Activated CD8-positive, alpha-beta T cell treated with anti-CD3 and anti-CD28 coated beads for 36 hours (primary cell): ENCODE measurements at regions not wholly inside any gene's neighbourhood (a gene's known extent, or its start where the extent isn't known, plus 50 kb on each side); places are given as distances from the start of the nearest gene placed in this dataset.
"Not testable (repeated sequence)": the region's sequence is repeated elsewhere in the genome, so short reads cannot be mapped to it uniquely, and the experiment has no call there.

ENCODE experiments used
- ATAC-seq: fragments of 200-7000 bp; cut with Tn5 transposase; one replicate; pipeline ENCODE4 v1.10.0; 2021; ENCODE audit warnings: mild to moderate bottlenecking, moderate library complexity
- CTCF ChIA-PET: fragments of 350-600 bp; sonication (Branson Sonifier 250); formaldehyde crosslinking; loops from one replicate; lab custom pipeline; 2021; ENCODE audit warnings: antibody characterized with exemption; lab: Charles Lee
- POLR2A ChIA-PET: fragments of 350-600 bp; sonication (Branson Sonifier 250); formaldehyde crosslinking; loops from one replicate; lab custom pipeline; 2021; ENCODE audit warnings: antibody characterized with exemption; lab: Charles Lee
- DNase-seq: peaks from one replicate; pipeline ENCODE4 v3.0.0-alpha.2; 2020
- H3K27ac Mint-ChIP-seq: one replicate; pipeline ENCODE4 v1.8.0; 2021; ENCODE audit warnings: mild to moderate bottlenecking, mixed read lengths
- H3K27me3 Mint-ChIP-seq: one replicate; pipeline ENCODE4 v1.8.0; 2021; ENCODE audit warnings: mixed read lengths
- H3K36me3 Mint-ChIP-seq: one replicate; pipeline ENCODE4 v1.8.0; 2021; ENCODE audit warnings: low read depth, mixed read lengths
- H3K4me1 Mint-ChIP-seq: one replicate; pipeline ENCODE4 v1.8.0; 2021; ENCODE audit warnings: low read depth, mixed read lengths
- H3K4me3 Mint-ChIP-seq: one replicate; pipeline ENCODE4 v1.8.0; 2021; ENCODE audit warnings: mild to moderate bottlenecking, moderate library complexity, mixed read lengths
- H3K9me3 Mint-ChIP-seq: one replicate; pipeline ENCODE4 v1.8.0; 2021; ENCODE audit warnings: mixed read lengths
- CTCF ChIP-seq: fragments of 200-600 bp; IDR thresholded peaks from one replicate; pipeline ENCODE4 v1.8.0; 2022; ENCODE audit warnings: antibody characterized with exemption, mild to moderate bottlenecking
- intact Hi-C: fragments of 100-400 bp; cut with micrococcal nuclease; formaldehyde crosslinking; loops from one replicate; pipeline ENCODE4 v1.10.0; 2022

GRCh38 chr1:111063595-111063994, 76.3 kb downstream of the DRAM2 start:
- Mint-ChIP-seq H3K27me3 (peaks cover 8% of the 10 kb centered on the region), H3K9me3 (peaks cover 27% of the 10 kb centered on the region), H3K4me3 (no peak overlapping the region), H3K4me1 (no peaks in the 10 kb centered on the region), H3K36me3 (peaks cover 2% of the 10 kb centered on the region), H3K27ac (no peak overlapping the region)
- ATAC-seq (no peak), DNase-seq (no peak)
- CTCF ChIA-PET = no interaction called here
- TF ChIP-seq CTCF = no peak
- intact Hi-C loops = no loop called here
- POLR2A ChIA-PET = no interaction called here

GRCh38 chr1:111062624-111063023, 77.3 kb downstream of the DRAM2 start:
- H3K4me1 Mint-ChIP-seq = no peaks in the 10 kb centered on the region
- no peak for ATAC-seq
- intact Hi-C loops = no loop called here
- POLR2A ChIA-PET = no interaction called here
- H3K36me3 Mint-ChIP-seq = peaks cover 2% of the 10 kb centered on the region
- no peak for DNase-seq
- no peak for TF ChIP-seq CTCF
- CTCF ChIA-PET = interaction anchor here (0.8 to 1.4 kb wide), 3 partner anchors 18 to 297 kb away, joined by 3 to 5 read pairs (median 3); no protein-coding TSS in a partner anchor
- H3K27ac Mint-ChIP-seq = no peak overlapping the region
- peaks cover 8% of the 10 kb centered on the region for H3K27me3 Mint-ChIP-seq
- no peak overlapping the region for H3K4me3 Mint-ChIP-seq
- peaks cover 27% of the 10 kb centered on the region for H3K9me3 Mint-ChIP-seq

GRCh38 chr1:111062081-111062480, 77.8 kb downstream of the DRAM2 start:
- no peak for DNase-seq
- peaks cover 9% of the 10 kb centered on the region for H3K27me3 Mint-ChIP-seq
- intact Hi-C loops = no loop called here
- no peak for ATAC-seq
- H3K4me1 Mint-ChIP-seq = no peaks in the 10 kb centered on the region
- peaks cover 27% of the 10 kb centered on the region for H3K9me3 Mint-ChIP-seq
- H3K27ac Mint-ChIP-seq = no peak overlapping the region
- TF ChIP-seq CTCF = no peak
- CTCF ChIA-PET = interaction anchor here (0.8 to 1.4 kb wide), 3 partner anchors 17 to 297 kb away, joined by 3 to 5 read pairs (median 3); no protein-coding TSS in a partner anchor
- H3K4me3 Mint-ChIP-seq = no peak overlapping the region
- POLR2A ChIA-PET = no interaction called here
- peaks cover 2% of the 10 kb centered on the region for H3K36me3 Mint-ChIP-seq

- ChIA-PET CTCF (no interaction called here), POLR2A (no interaction called here)
- H3K9me3 Mint-ChIP-seq = peaks cover 5% of the 10 kb centered on the region
- no peak for TF ChIP-seq CTCF
- peaks cover under 1% of the 10 kb centered on the region for H3K36me3 Mint-ChIP-seq
- intact Hi-C loops = no loop called here
- H3K4me3 Mint-ChIP-seq = no peak overlapping the region
- ATAC-seq (no peak), DNase-seq (no peak)
- no peaks in the 10 kb centered on the region for H3K4me1 Mint-ChIP-seq
- no peak overlapping the region for H3K27ac Mint-ChIP-seq
- H3K27me3 Mint-ChIP-seq = peaks cover 11% of the 10 kb centered on the region
These were observed 85.2 kb downstream of the DRAM2 start for GRCh38 chr1:111054656-111055055.

GRCh38 chr1:111052246-111052645, 87.6 kb downstream of the DRAM2 start:
- Mint-ChIP-seq H3K9me3 (peaks cover 13% of the 10 kb centered on the region), H3K36me3 (no peaks in the 10 kb centered on the region), H3K4me1 (no peaks in the 10 kb centered on the region), H3K27me3 (peaks cover 18% of the 10 kb centered on the region), H3K27ac (no peak overlapping the region), H3K4me3 (no peak overlapping the region)
- CTCF ChIA-PET = interaction anchor here (1.5 kb wide), 1 partner anchor 21 kb away, joined by 6 read pairs; no protein-coding TSS in a partner anchor
- TF ChIP-seq CTCF = no peak
- no peak for DNase-seq
- POLR2A ChIA-PET = no interaction called here
- no peak for ATAC-seq
- intact Hi-C loops = no loop called here

- peaks cover 11% of the 10 kb centered on the region for H3K9me3 Mint-ChIP-seq
- CTCF ChIA-PET = interaction anchor here (0.7 to 2.8 kb wide), 2 partner anchors 18 to 54 kb away, joined by 3 to 10 read pairs; no protein-coding TSS in a partner anchor
These were observed 84.5 kb upstream of the LRIF1 start for GRCh38 chr1:111048253-111048652.

More at GRCh38 chr1:111048253-111048652, 84.5 kb upstream of the LRIF1 start:
- DNase-seq, H3K36me3 Mint-ChIP-seq, POLR2A ChIA-PET, H3K4me3 Mint-ChIP-seq, intact Hi-C loops, H3K4me1 Mint-ChIP-seq, ATAC-seq, H3K27ac Mint-ChIP-seq: not testable (repeated sequence)
- peaks cover 14% of the 10 kb centered on the region for H3K27me3 Mint-ChIP-seq
